Mucosa of descending colon (tissue), 3 donors: ENCODE measurements at regions not wholly inside any gene's neighbourhood (a gene's known extent, or its start where the extent isn't known, plus 50 kb on each side); places are given as distances from the start of the nearest gene placed in this dataset.

ENCODE experiments used
- ATAC-seq: fragments of 200-7000 bp; cut with Tn5 transposase; one replicate; pipeline ENCODE4 v1.9.1; 2020; ENCODE audit warnings: mild to moderate bottlenecking, moderate library complexity
- DNase-seq, 3 donors: peaks; one replicate each; pipeline ENCODE4 v3.0.0-alpha.2; 2020
- H3K36me3 ChIP-seq: fragments of 200-600 bp; one replicate; pipeline ENCODE4 v1.8.0; 2021; ENCODE audit warnings: low read depth, mild to moderate bottlenecking
- H3K4me1 ChIP-seq: fragments of 200-600 bp; one replicate; pipeline ENCODE4 v1.8.0; 2021; ENCODE audit warnings: low read depth, mild to moderate bottlenecking
- H3K4me3 ChIP-seq: fragments of 200-600 bp; one replicate; pipeline ENCODE4 v1.8.0; 2021; ENCODE audit warnings: mild to moderate bottlenecking
- H3K9me3 ChIP-seq: fragments of 200-600 bp; one replicate; pipeline ENCODE4 v1.8.0; 2021; ENCODE audit warnings: mild to moderate bottlenecking
- intact Hi-C, 2 donors: fragments of 100-400 bp; cut with DNase I in 1 of 2; cut with micrococcal nuclease in 1 of 2; formaldehyde crosslinking; loops; one replicate each; pipeline versions ENCODE4 v1.11.0 to v1.11.1; 2022; cut with DNase I, micrococcal nuclease
- TF ChIP-seq, protein P1 (sequence below): fragments of 200-600 bp; IDR thresholded peaks from one replicate; pipeline ENCODE4 v1.8.0; 2022; ENCODE audit warnings: antibody characterized with exemption, mild to moderate bottlenecking
- donor health status: DM: no; HTN: no; CAD: no; lungs with moderate emphysema.
- donor health status: DM: no; HTN: no; CAD: no.
- donor health status: DM: no; HTN: yes; CAD: no.

- DNase-seq (no peak), ATAC-seq (no peak)
- no peaks in the 10 kb centered on the region for H3K9me3 ChIP-seq
- H3K36me3 ChIP-seq = no peaks in the 10 kb centered on the region
- no peak overlapping the region for H3K4me3 ChIP-seq
- TF ChIP-seq, protein P1, sequence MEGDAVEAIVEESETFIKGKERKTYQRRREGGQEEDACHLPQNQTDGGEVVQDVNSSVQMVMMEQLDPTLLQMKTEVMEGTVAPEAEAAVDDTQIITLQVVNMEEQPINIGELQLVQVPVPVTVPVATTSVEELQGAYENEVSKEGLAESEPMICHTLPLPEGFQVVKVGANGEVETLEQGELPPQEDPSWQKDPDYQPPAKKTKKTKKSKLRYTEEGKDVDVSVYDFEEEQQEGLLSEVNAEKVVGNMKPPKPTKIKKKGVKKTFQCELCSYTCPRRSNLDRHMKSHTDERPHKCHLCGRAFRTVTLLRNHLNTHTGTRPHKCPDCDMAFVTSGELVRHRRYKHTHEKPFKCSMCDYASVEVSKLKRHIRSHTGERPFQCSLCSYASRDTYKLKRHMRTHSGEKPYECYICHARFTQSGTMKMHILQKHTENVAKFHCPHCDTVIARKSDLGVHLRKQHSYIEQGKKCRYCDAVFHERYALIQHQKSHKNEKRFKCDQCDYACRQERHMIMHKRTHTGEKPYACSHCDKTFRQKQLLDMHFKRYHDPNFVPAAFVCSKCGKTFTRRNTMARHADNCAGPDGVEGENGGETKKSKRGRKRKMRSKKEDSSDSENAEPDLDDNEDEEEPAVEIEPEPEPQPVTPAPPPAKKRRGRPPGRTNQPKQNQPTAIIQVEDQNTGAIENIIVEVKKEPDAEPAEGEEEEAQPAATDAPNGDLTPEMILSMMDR = no peak
- H3K4me1 ChIP-seq = no peaks in the 10 kb centered on the region
- intact Hi-C loops = no loop called here
These were observed 187.9 kb downstream of the ETS1 start for GRCh38 chr11:128399251-128400121.

GRCh38 chr11:128398517-128399250 is 188.7 kb downstream of the ETS1 start:
- TF ChIP-seq, protein P1 = no peak
- H3K4me1 ChIP-seq = no peaks in the 10 kb centered on the region

DNA sequence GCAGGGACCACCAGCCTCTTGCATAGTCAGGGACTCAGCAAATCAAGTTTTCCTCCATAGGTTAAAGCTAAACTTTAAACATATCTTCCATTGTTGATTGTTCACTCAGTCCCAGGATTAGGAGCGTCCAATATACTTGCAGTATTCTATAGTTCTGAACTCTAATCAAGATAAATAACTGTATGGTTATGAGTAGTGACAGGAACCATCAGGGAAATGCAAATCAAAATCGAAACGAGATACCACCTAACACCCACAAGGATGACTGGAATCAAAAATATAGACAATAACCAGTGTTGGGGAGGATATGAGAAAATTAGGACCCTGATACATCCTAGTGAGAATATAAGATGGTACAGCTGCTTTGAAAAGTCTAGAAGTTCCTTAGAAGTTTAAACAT is 190.0 kb downstream of the ETS1 start:
- H3K4me1 ChIP-seq = no peaks in the 10 kb centered on the region
- intact Hi-C loops = no loop called here
- DNase-seq = no peak
- H3K9me3 ChIP-seq = no peaks in the 10 kb centered on the region
- H3K36me3 ChIP-seq = no peaks in the 10 kb centered on the region
- H3K4me3 ChIP-seq = no peak overlapping the region
- TF ChIP-seq, protein P1 = no peak
- ATAC-seq = no peak

More at GRCh38 chr11:128398517-128399250, 188.7 kb downstream of the ETS1 start:
- intact Hi-C loops = no loop called here
- DNase-seq = no peak
- H3K4me3 ChIP-seq = no peak overlapping the region
- no peak for ATAC-seq
- no peaks in the 10 kb centered on the region for H3K36me3 ChIP-seq
- no peaks in the 10 kb centered on the region for H3K9me3 ChIP-seq

- no peaks in the 10 kb centered on the region for H3K9me3 ChIP-seq
- no peak for DNase-seq
- intact Hi-C loops = no loop called here
- ATAC-seq = no peak
- no peaks in the 10 kb centered on the region for H3K36me3 ChIP-seq
- TF ChIP-seq, protein P1 = no peak
- no peak overlapping the region for H3K4me3 ChIP-seq
- no peaks in the 10 kb centered on the region for H3K4me1 ChIP-seq
These were observed 192.8 kb downstream of the ETS1 start for GRCh38 chr11:128394431-128395089.

- TF ChIP-seq, protein P1 = no peak
These were observed 195.1 kb downstream of the ETS1 start for GRCh38 chr11:128392259-128392658.

More at GRCh38 chr11:128392259-128392658, 195.1 kb downstream of the ETS1 start:
- DNase-seq = no peak
- Histone ChIP-seq H3K9me3 (no peaks in the 10 kb centered on the region), H3K4me3 (no peak overlapping the region), H3K4me1 (no peaks in the 10 kb centered on the region), H3K36me3 (no peaks in the 10 kb centered on the region)
- intact Hi-C loops = no loop called here
- ATAC-seq = no peak
